ENCODE measurements at regions not wholly inside any gene's neighbourhood (a gene's known extent, or its start where the extent isn't known, plus 50 kb on each side); places are given as distances from the start of the nearest gene placed in this dataset.

DNA sequence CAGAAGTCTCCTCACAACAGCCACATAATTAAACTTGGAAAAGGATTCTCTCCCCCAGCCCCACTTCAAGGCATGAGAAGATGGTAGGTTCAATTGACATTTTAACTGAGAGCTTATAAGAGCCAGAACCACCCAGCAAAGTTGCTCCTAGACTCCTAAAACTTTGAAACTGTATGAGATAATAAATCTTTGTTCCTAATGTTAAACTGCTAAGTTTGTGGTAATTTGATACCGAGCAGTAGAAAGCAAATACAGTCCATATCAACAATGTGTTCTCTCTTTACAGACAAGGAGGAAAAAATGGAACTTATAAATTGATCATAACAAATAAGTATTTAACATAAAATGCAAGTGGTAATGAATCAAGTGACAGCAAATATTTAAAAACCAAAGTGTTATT is 831.8 kb downstream of the MAFB start:
- Histone ChIP-seq H3K4me3 (ENCODE audit: insufficient read depth, low read length, poor library complexity, severe bottlenecking) (no peak overlapping the region), H3K36me3 (ENCODE audit: low read length) (no peaks in the 10 kb centered on the region), H3K9me3 (ENCODE audit: insufficient read depth, low read length) (no peaks in the 10 kb centered on the region), H2AFZ (ENCODE audit: low read depth, low read length, severe bottlenecking) (no peak overlapping the region), H3K9me2 (replicated peaks; ENCODE audit: insufficient read depth, low read length) (peaks cover 5% of the 10 kb centered on the region; the same call in 1 of the 2 replicates), H4K20me1 (ENCODE audit: low read depth, low read length) (no peaks in the 10 kb centered on the region), H3K27ac (ENCODE audit: low read depth, low read length) (no peak overlapping the region), H3K79me2 (ENCODE audit: insufficient read depth, low read length) (no peaks in the 10 kb centered on the region), H3K4me2 (ENCODE audit: low read depth, low read length, poor library complexity, severe bottlenecking) (no peak overlapping the region), H3K27me3 (ENCODE audit: low read length) (no peaks in the 10 kb centered on the region), H3F3A (ENCODE audit: insufficient read depth) (no peaks in the 10 kb centered on the region), H3K9ac (ENCODE audit: low read length) (no peak overlapping the region)
- TF ChIP-seq, protein P1, sequence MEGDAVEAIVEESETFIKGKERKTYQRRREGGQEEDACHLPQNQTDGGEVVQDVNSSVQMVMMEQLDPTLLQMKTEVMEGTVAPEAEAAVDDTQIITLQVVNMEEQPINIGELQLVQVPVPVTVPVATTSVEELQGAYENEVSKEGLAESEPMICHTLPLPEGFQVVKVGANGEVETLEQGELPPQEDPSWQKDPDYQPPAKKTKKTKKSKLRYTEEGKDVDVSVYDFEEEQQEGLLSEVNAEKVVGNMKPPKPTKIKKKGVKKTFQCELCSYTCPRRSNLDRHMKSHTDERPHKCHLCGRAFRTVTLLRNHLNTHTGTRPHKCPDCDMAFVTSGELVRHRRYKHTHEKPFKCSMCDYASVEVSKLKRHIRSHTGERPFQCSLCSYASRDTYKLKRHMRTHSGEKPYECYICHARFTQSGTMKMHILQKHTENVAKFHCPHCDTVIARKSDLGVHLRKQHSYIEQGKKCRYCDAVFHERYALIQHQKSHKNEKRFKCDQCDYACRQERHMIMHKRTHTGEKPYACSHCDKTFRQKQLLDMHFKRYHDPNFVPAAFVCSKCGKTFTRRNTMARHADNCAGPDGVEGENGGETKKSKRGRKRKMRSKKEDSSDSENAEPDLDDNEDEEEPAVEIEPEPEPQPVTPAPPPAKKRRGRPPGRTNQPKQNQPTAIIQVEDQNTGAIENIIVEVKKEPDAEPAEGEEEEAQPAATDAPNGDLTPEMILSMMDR (IDR thresholded peaks at IDR 0.05; ENCODE audit: insufficient read depth, low read length, poor library complexity, severe bottlenecking): no peak
- no peak for TF ChIP-seq EZH2phosphoT487 (conservative IDR thresholded peaks at IDR 0.05; ENCODE audit: low read length)

- Histone ChIP-seq H3K9me3 (ENCODE audit: insufficient read depth, low read length) (no peaks in the 10 kb centered on the region), H3K27me3 (ENCODE audit: low read length) (no peaks in the 10 kb centered on the region), H3K79me2 (ENCODE audit: insufficient read depth, low read length) (no peaks in the 10 kb centered on the region), H3K4me3 (ENCODE audit: insufficient read depth, low read length, poor library complexity, severe bottlenecking) (no peak overlapping the region), H2AFZ (ENCODE audit: low read depth, low read length, severe bottlenecking) (no peak overlapping the region), H3K4me2 (ENCODE audit: low read depth, low read length, poor library complexity, severe bottlenecking) (no peak overlapping the region), H3F3A (ENCODE audit: insufficient read depth) (no peaks in the 10 kb centered on the region), H3K9ac (ENCODE audit: low read length) (no peak overlapping the region), H3K9me2 (replicated peaks; ENCODE audit: insufficient read depth, low read length) (peaks cover 5% of the 10 kb centered on the region; the same call in 1 of the 2 replicates), H3K27ac (ENCODE audit: low read depth, low read length) (no peak overlapping the region), H4K20me1 (ENCODE audit: low read depth, low read length) (no peaks in the 10 kb centered on the region), H3K36me3 (ENCODE audit: low read length) (no peaks in the 10 kb centered on the region)
- TF ChIP-seq, protein P1 (IDR thresholded peaks at IDR 0.05; ENCODE audit: insufficient read depth, low read length, poor library complexity, severe bottlenecking): no peak
- no peak for TF ChIP-seq EZH2phosphoT487 (conservative IDR thresholded peaks at IDR 0.05; ENCODE audit: low read length)
Measured at GRCh38 chr20:39855799-39856198, 833.2 kb downstream of the MAFB start.

DNA sequence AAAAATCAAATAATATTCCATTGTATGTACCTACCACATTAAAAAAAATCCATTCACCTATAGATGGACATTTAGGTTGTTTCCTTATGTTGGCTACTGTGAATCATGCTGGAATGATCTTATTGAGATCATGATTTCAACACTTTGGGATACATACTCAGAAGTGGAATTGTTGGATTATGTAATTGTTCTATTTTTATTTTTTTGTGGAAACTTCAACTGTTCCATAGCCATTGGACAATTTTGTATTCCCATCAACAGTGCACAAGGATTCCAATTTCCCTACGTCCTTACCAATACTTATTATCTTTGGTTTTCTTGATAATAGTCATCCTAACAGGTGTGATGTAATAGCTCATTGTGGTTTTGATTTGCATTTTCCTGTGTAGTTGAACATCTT is 834.0 kb downstream of the MAFB start:
- no peaks in the 10 kb centered on the region for H3K36me3 ChIP-seq (ENCODE audit: low read length)
- H3K27ac ChIP-seq (ENCODE audit: low read depth, low read length): no peak overlapping the region
- no peaks in the 10 kb centered on the region for H4K20me1 ChIP-seq (ENCODE audit: low read depth, low read length)
- no peaks in the 10 kb centered on the region for H3K9me3 ChIP-seq (ENCODE audit: insufficient read depth, low read length)
- H3K9me2 ChIP-seq (replicated peaks; ENCODE audit: insufficient read depth, low read length): peaks cover under 1% of the 10 kb centered on the region; the same call in 1 of the 2 replicates
- no peaks in the 10 kb centered on the region for H3K27me3 ChIP-seq (ENCODE audit: low read length)
- H2AFZ ChIP-seq (ENCODE audit: low read depth, low read length, severe bottlenecking): no peak overlapping the region
- no peak overlapping the region for H3K9ac ChIP-seq (ENCODE audit: low read length)
- TF ChIP-seq, protein P1 (IDR thresholded peaks at IDR 0.05; ENCODE audit: insufficient read depth, low read length, poor library complexity, severe bottlenecking): no peak
- no peak for TF ChIP-seq EZH2phosphoT487 (conservative IDR thresholded peaks at IDR 0.05; ENCODE audit: low read length)
- no peaks in the 10 kb centered on the region for H3K79me2 ChIP-seq (ENCODE audit: insufficient read depth, low read length)
- no peak overlapping the region for H3K4me3 ChIP-seq (ENCODE audit: insufficient read depth, low read length, poor library complexity, severe bottlenecking)
- H3F3A ChIP-seq (ENCODE audit: insufficient read depth): no peaks in the 10 kb centered on the region
- no peak overlapping the region for H3K4me2 ChIP-seq (ENCODE audit: low read depth, low read length, poor library complexity, severe bottlenecking)

All from SU-DHL-6 (cell line).